H1 (cell line): ENCODE measurements at regions not wholly inside any gene's neighbourhood (a gene's known extent, or its start where the extent isn't known, plus 50 kb on each side); places are given as distances from the start of the nearest gene placed in this dataset.

Source experiments
- CTCF ChIA-PET: fragments of 300-600 bp; sonication (Branson Sonifier 250); formaldehyde crosslinking; loops from one replicate; lab custom pipeline; 2021; ENCODE audit not compliant: partially characterized antibody; lab: Charles Lee
- POLR2A ChIA-PET: fragments of 300-600 bp; sonication (Branson Sonifier 250); formaldehyde crosslinking; loops from one replicate; lab custom pipeline; 2021; ENCODE audit warnings: inconsistent platforms; ENCODE audit not compliant: partially characterized antibody; lab: Charles Lee
- DNase-seq, 2 experiments: peaks; one replicate each; pipeline versions ENCODE4 v3.0.0 to v3.0.0-alpha.2; 2010 to 2022; ENCODE audit warnings: low spot score in 2 of 2, low read depth in 1 of 2, mixed read lengths in 1 of 2
- FAIRE-seq: peaks from 2 replicates; lab custom pipeline; 2011; peaks lifted over from hg19 to GRCh38; lab: Jason Lieb, UNC
- H2AFZ ChIP-seq: 2 replicates; pipeline ENCODE4 v1.8.1; 2012; ENCODE audit warnings: low read length, inconsistent platforms
- H2AK5ac ChIP-seq: 2 replicates; pipeline ENCODE4 v1.6.1; 2013; ENCODE audit warnings: low read depth, low read length
- H2BK120ac ChIP-seq: replicated peaks from 2 replicates; pipeline ENCODE3; 2013; ENCODE audit warnings: low read depth, low read length, inconsistent platforms
- H2BK12ac ChIP-seq: 2 replicates; pipeline ENCODE4 v1.6.1; 2013; ENCODE audit warnings: low read depth, low read length
- H2BK15ac ChIP-seq: 2 replicates; pipeline ENCODE4 v1.6.1; 2013; ENCODE audit warnings: low read length
- H2BK20ac ChIP-seq: 2 replicates; pipeline ENCODE4 v1.6.1; 2013; ENCODE audit warnings: low read length
- H2BK5ac ChIP-seq: 2 replicates; pipeline ENCODE4 v1.6.1; 2013; ENCODE audit warnings: low read depth, low read length
- H3K14ac ChIP-seq: 2 replicates; pipeline ENCODE4 v1.6.1; 2013; ENCODE audit warnings: inconsistent platforms; ENCODE audit not compliant: insufficient read length
- H3K18ac ChIP-seq: 2 replicates; pipeline ENCODE4 v1.6.1; 2013; ENCODE audit warnings: low read length; ENCODE audit errors: extremely low read depth
- H3K23ac ChIP-seq: 2 replicates; pipeline ENCODE4 v1.6.1; 2013; ENCODE audit warnings: inconsistent platforms; ENCODE audit not compliant: insufficient read length
- H3K23me2 ChIP-seq: 2 replicates; pipeline ENCODE4 v1.6.1; 2013; ENCODE audit warnings: low read depth, low read length
- H3K27ac ChIP-seq: 2 replicates; pipeline ENCODE4 v1.6.1; 2011; ENCODE audit warnings: low read depth, low read length, inconsistent platforms
- H3K27me3 ChIP-seq, 4 experiments: replicated peaks in 1 of 4; 1 replicate in 1 of 4; 2 replicates in 3 of 4; pipeline versions ENCODE4 v1.6.1 to v1.8.1; 2011 to 2013; ENCODE audit warnings: low read length in 3 of 4, mild to moderate bottlenecking in 3 of 4, inconsistent platforms in 2 of 4, mixed read lengths in 2 of 4, moderate library complexity in 1 of 4; ENCODE audit not compliant: control insufficient read depth in 3 of 4, insufficient read depth in 3 of 4; ENCODE audit errors: extremely low read depth in 1 of 4
- H3K36me3 ChIP-seq, 4 experiments: 2 replicates each; pipeline versions ENCODE4 v1.6.1 to v1.8.1; 2011 to 2013; ENCODE audit warnings: mild to moderate bottlenecking in 4 of 4, low read length in 3 of 4, moderate library complexity in 2 of 4, control low read depth in 1 of 4, inconsistent platforms in 1 of 4; ENCODE audit not compliant: insufficient read depth in 4 of 4, control insufficient read depth in 2 of 4
- H3K4ac ChIP-seq: replicated peaks from 2 replicates; pipeline ENCODE3; 2013; ENCODE audit warnings: low read length, low read depth, mixed read lengths, inconsistent platforms; ENCODE audit not compliant: insufficient read length
- H3K4me1 ChIP-seq, 4 experiments: replicated peaks in 1 of 4; 1 replicate in 1 of 4; 2 replicates in 3 of 4; pipeline versions ENCODE4 v1.6.1 to v1.8.1; 2011 to 2013; ENCODE audit warnings: low read length in 3 of 4, inconsistent platforms in 2 of 4, mixed read lengths in 1 of 4; ENCODE audit not compliant: insufficient read depth in 4 of 4, control insufficient read depth in 3 of 4
- H3K4me2 ChIP-seq, 2 experiments: 2 replicates each; pipeline versions ENCODE4 v1.6.1 to v1.8.1; 2011 to 2013; ENCODE audit warnings: low read depth in 2 of 2, low read length in 2 of 2, control low read depth in 1 of 2, inconsistent platforms in 1 of 2, mild to moderate bottlenecking in 1 of 2; ENCODE audit not compliant: insufficient read depth in 1 of 2
- H3K4me3 ChIP-seq, 4 experiments: fragments of 200-600, 300-600 bp in 1 of 4; sonication (generic), shearing (Covaris generic), sonication (Bioruptor Twin) in 1 of 4; 2 replicates each; pipeline versions ENCODE4 v1.5.1 to v1.8.1; 2011 to 2016; ENCODE audit warnings: low read length in 4 of 4, low read depth in 3 of 4, control low read depth in 2 of 4, inconsistent platforms in 2 of 4, mild to moderate bottlenecking in 2 of 4, mixed read lengths in 1 of 4, moderate library complexity in 1 of 4; ENCODE audit not compliant: insufficient read depth in 2 of 4; ENCODE audit errors: extremely low read depth in 1 of 4
- H3K56ac ChIP-seq: replicated peaks from 2 replicates; pipeline ENCODE3; 2013; ENCODE audit warnings: low read depth, mild to moderate bottlenecking, mixed read lengths, low read length, inconsistent platforms; ENCODE audit not compliant: insufficient read length
- H3K79me1 ChIP-seq: 2 replicates; pipeline ENCODE4 v1.6.1; 2013; ENCODE audit warnings: low read depth, low read length, control low read depth
- H3K79me2 ChIP-seq, 2 experiments: 2 replicates each; pipeline versions ENCODE4 v1.6.1 to v1.8.1; 2012 to 2013; ENCODE audit warnings: low read length in 2 of 2, mild to moderate bottlenecking in 2 of 2, inconsistent platforms in 1 of 2; ENCODE audit not compliant: insufficient read depth in 2 of 2, control insufficient read depth in 1 of 2
- H3K9ac ChIP-seq, 4 experiments: replicated peaks in 1 of 4; 1 replicate in 1 of 4; 2 replicates in 3 of 4; pipeline versions ENCODE4 v1.6.1 to v1.8.1; 2011 to 2013; ENCODE audit warnings: low read depth in 3 of 4, low read length in 3 of 4, control low read depth in 2 of 4, mild to moderate bottlenecking in 2 of 4, moderate library complexity in 2 of 4, inconsistent platforms in 1 of 4; ENCODE audit errors: extremely low read depth in 1 of 4
- H3K9me3 ChIP-seq, 2 experiments: 2 replicates each; pipeline versions ENCODE4 v1.6.1 to v1.8.1; 2012 to 2013; ENCODE audit warnings: mild to moderate bottlenecking in 2 of 2, moderate library complexity in 2 of 2, control low read depth in 1 of 2, inconsistent platforms in 1 of 2, low read depth in 1 of 2, low read length in 1 of 2, mixed read lengths in 1 of 2; ENCODE audit not compliant: insufficient read depth in 2 of 2
- H4K20me1 ChIP-seq, 2 experiments: replicated peaks in 1 of 2; 2 replicates each; pipeline versions ENCODE3 to v1.8.1; 2011 to 2013; ENCODE audit warnings: inconsistent platforms in 2 of 2, low read length in 2 of 2, mild to moderate bottlenecking in 1 of 2; ENCODE audit not compliant: insufficient read depth in 2 of 2, control insufficient read depth in 1 of 2
- H4K5ac ChIP-seq: 2 replicates; pipeline ENCODE4 v1.6.1; 2013; ENCODE audit warnings: low read length, low read depth, mixed read lengths, inconsistent platforms; ENCODE audit not compliant: insufficient read length
- H4K8ac ChIP-seq: 2 replicates; pipeline ENCODE4 v1.8.0; 2013; ENCODE audit warnings: mild to moderate bottlenecking, moderate library complexity, low read length, inconsistent platforms; ENCODE audit not compliant: insufficient read depth; ENCODE audit errors: extremely low read depth
- H4K91ac ChIP-seq: replicated peaks from 2 replicates; pipeline ENCODE3; 2013; ENCODE audit warnings: low read length, mixed read lengths, inconsistent platforms; ENCODE audit not compliant: insufficient read length
- ASH2L ChIP-seq: fragments of 200-600, 300-600 bp; sonication (generic); IDR thresholded peaks from one replicate; pipeline ENCODE4 v1.7.1; 2017; ENCODE audit warnings: low read length
- BCL11A ChIP-seq, 2 experiments: IDR thresholded peaks; one replicate each; pipeline ENCODE4 v1.6.1; 2011; ENCODE audit warnings: low read depth in 2 of 2, low read length in 2 of 2, mild to moderate bottlenecking in 2 of 2
- BRCA1 ChIP-seq: IDR thresholded peaks from 2 replicates; pipeline ENCODE4 v1.6.1; 2012; ENCODE audit warnings: low read depth, low read length, improper control_type of control experiment
- FOSL1 ChIP-seq: IDR thresholded peaks from 2 replicates; pipeline ENCODE4 v1.6.1; 2011; ENCODE audit warnings: mild to moderate bottlenecking, low read depth, low read length, moderate library complexity; ENCODE audit not compliant: insufficient read depth
- GTF2F1 ChIP-seq: IDR thresholded peaks from 2 replicates; pipeline ENCODE4 v1.6.1; 2012; ENCODE audit warnings: low read depth, low read length, improper control_type of control experiment, borderline replicate concordance
- HDAC2 ChIP-seq, 2 experiments: fragments of 300-600 bp in 1 of 2; sonication (generic) in 1 of 2; IDR thresholded peaks; 2 replicates each; pipeline ENCODE4 v1.6.1; 2011 to 2012; ENCODE audit warnings: low read depth in 2 of 2, low read length in 2 of 2, mild to moderate bottlenecking in 2 of 2, moderate library complexity in 2 of 2, borderline replicate concordance in 1 of 2, inconsistent platforms in 1 of 2
- JUND ChIP-seq: IDR thresholded peaks from 2 replicates; pipeline ENCODE4 v1.6.1; 2011; ENCODE audit warnings: mild to moderate bottlenecking, improper control_type of control experiment, low read length
- KDM4A ChIP-seq: IDR thresholded peaks from one replicate; pipeline ENCODE4 v1.7.1; 2012; ENCODE audit warnings: low read depth, mild to moderate bottlenecking, moderate library complexity, low read length, inconsistent platforms; ENCODE audit not compliant: severe bottlenecking
- NANOG ChIP-seq: IDR thresholded peaks from 2 replicates; pipeline ENCODE4 v1.6.1; 2011; ENCODE audit warnings: low read length, low read depth, mild to moderate bottlenecking, inconsistent platforms; ENCODE audit not compliant: insufficient read depth, poor library complexity, severe bottlenecking
- POU5F1 ChIP-seq: IDR thresholded peaks from 2 replicates; pipeline ENCODE4 v1.6.1; 2011; ENCODE audit warnings: low read depth, mild to moderate bottlenecking, low read length, moderate library complexity
- RAD21 ChIP-seq, 2 experiments: IDR thresholded peaks in 1 of 2; conservative IDR thresholded peaks in 1 of 2; 2 replicates each; pipeline ENCODE4 v1.6.1; 2011; ENCODE audit warnings: low read depth in 2 of 2, low read length in 2 of 2, improper control_type of control experiment in 1 of 2, inconsistent platforms in 1 of 2, mild to moderate bottlenecking in 1 of 2, moderate library complexity in 1 of 2
- SAP30 ChIP-seq: fragments of 300-600 bp; sonication (generic); IDR thresholded peaks from 2 replicates; pipeline ENCODE4 v1.7.1; 2012; ENCODE audit warnings: low read length, moderate library complexity, mild to moderate bottlenecking, inconsistent platforms; ENCODE audit not compliant: insufficient read depth, insufficient replicate concordance
- WGBS, 2 experiments: shearing (Covaris generic) in 1 of 2; methylation state at CpG; one replicate each; pipeline versions ENCODE4 v1.1.6 to v1.1.7; 2013 to 2015; ENCODE audit warnings: low lambda C conversion rate in 2 of 2, mixed read lengths in 2 of 2, inconsistent platforms in 1 of 2, low coverage in 1 of 2, missing lambda C conversion rate in 1 of 2; ENCODE audit not compliant: insufficient replicate concordance in 2 of 2, insufficient coverage in 1 of 2, insufficient read length in 1 of 2; ENCODE audit errors: extremely low coverage in 1 of 2, missing lambda C conversion rate in 1 of 2; 5-methylcytosine and 5-hydroxymethylcytosine counted together
- TF ChIP-seq, protein P1 (sequence below): IDR thresholded peaks from 2 replicates; pipeline ENCODE4 v1.6.1; 2011; ENCODE audit warnings: low read depth, mild to moderate bottlenecking, low read length; ENCODE audit not compliant: insufficient read depth

DNA sequence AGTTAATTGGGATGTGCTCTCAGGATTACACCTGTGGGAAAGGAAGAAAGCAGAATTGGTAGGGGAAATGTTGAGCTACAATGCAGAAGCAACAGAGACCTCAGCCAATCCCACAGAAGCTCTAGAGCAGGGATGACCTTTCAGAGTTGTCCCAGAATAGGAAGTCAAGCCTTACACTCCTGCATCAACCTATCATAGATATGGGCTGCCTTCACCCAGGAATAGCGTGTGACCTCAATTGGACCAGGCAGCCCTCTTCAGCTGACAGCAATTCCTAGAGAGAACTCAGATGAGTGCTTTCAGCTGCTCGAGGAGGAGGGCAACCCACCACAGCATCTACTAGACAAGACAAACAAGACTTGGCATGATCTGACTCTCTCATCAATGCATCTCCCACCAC lies 189.7 kb downstream of the TMEM132E start:
- WGBS, 2 experiments = 94% methylated on average over 2 of the region's 2 CpGs; no CpG with 5 or more reads in 1 of the 2 experiments
- Histone ChIP-seq H3K4me1 (peaks cover 2 to 10% (median 6%) of the 10 kb centered on the region in 4 experiments; a peak in 5 of 7 replicates), H3K23me2 (peaks cover 2% of the 10 kb centered on the region; the same call in 1 of the 2 replicates), H4K91ac (no peak overlapping the region), H2BK120ac (no peak overlapping the region), H3K4me2 (no peak overlapping the region), H3K4ac (no peak overlapping the region), H3K9ac (no peak overlapping the region), H4K5ac (no peak overlapping the region), H4K20me1 (no peaks in the 10 kb centered on the region), H3K79me1 (no peaks in the 10 kb centered on the region), H3K56ac (no peak overlapping the region), H2BK15ac (no peak overlapping the region), H3K14ac (no peak overlapping the region), H3K9me3 (no peaks in the 10 kb centered on the region), H2AK5ac (no peak overlapping the region), H2AFZ (no peak overlapping the region), H4K8ac (no peak overlapping the region), H2BK12ac (no peak overlapping the region), H2BK20ac (no peak overlapping the region), H3K18ac (no peak overlapping the region), H2BK5ac (no peak overlapping the region), H3K4me3 (no peak overlapping the region), H3K23ac (no peak overlapping the region), H3K36me3 (no peaks in the 10 kb centered on the region), H3K27ac (no peak overlapping the region), H3K79me2 (no peaks in the 10 kb centered on the region), H3K27me3 (no peaks in the 10 kb centered on the region; a peak in 1 of 7 replicates)
- CTCF ChIA-PET = interaction anchor here (1.1 kb wide), 1 partner anchor 72 kb away, joined by 3 read pairs; no protein-coding TSS in a partner anchor
- DNase-seq (no peak), FAIRE-seq (no peak)
- POLR2A ChIA-PET = no interaction called here
- no peak for TF ChIP-seq FOSL1
- no peak for TF ChIP-seq HDAC2 (IDR thresholded peaks at IDR 0.05; ENCODE audit: borderline replicate concordance in 1 of 2, low read depth in 2 of 2, low read length in 2 of 2)
- TF ChIP-seq, protein P1, sequence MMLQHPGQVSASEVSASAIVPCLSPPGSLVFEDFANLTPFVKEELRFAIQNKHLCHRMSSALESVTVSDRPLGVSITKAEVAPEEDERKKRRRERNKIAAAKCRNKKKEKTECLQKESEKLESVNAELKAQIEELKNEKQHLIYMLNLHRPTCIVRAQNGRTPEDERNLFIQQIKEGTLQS = no peak
- no peak for TF ChIP-seq ASH2L
- no peak for TF ChIP-seq SAP30
- TF ChIP-seq GTF2F1 = no peak
- no peak for TF ChIP-seq JUND
- TF ChIP-seq KDM4A = no peak
- no peak for TF ChIP-seq RAD21 (IDR thresholded peaks at IDR 0.05 in 1 of 2, conservative IDR thresholded peaks at IDR 0.05 in 1 of 2; ENCODE audit: low read depth in 2 of 2, low read length in 2 of 2)
- no peak for TF ChIP-seq BCL11A (IDR thresholded peaks at IDR 0.05; ENCODE audit: low read depth in 2 of 2, low read length in 2 of 2)
- no peak for TF ChIP-seq BRCA1
- no peak for TF ChIP-seq NANOG
- TF ChIP-seq POU5F1 = no peak
